MG63 (cell line): ENCODE measurements at regions not wholly inside any gene's neighbourhood (a gene's known extent, or its start where the extent isn't known, plus 50 kb on each side); places are given as distances from the start of the nearest gene placed in this dataset.

Source experiments
- DNase-seq: peaks from one replicate; pipeline ENCODE4 v3.0.0-alpha.2; 2020
- H3K27me3 ChIP-seq: fragments of 250-450 bp; sonication (Bioruptor Pico); 2 replicates; pipeline ENCODE4 v1.5.1; 2020; ENCODE audit warnings: mild to moderate bottlenecking, moderate library complexity
- H3K36me3 ChIP-seq: fragments of 250-450 bp; sonication (Bioruptor Pico); 2 replicates; pipeline ENCODE4 v1.5.1; 2020; ENCODE audit warnings: mild to moderate bottlenecking, moderate library complexity
- H3K4me3 ChIP-seq: fragments of 250-450 bp; sonication (Bioruptor Pico); 2 replicates; pipeline ENCODE4 v1.5.1; 2020; ENCODE audit warnings: mild to moderate bottlenecking, moderate library complexity
- H3K9me3 ChIP-seq: fragments of 250-450 bp; sonication (Bioruptor Pico); 2 replicates; pipeline ENCODE4 v1.5.1; 2020; ENCODE audit warnings: mild to moderate bottlenecking, moderate library complexity

GRCh38 chr3:64935971-64936370 is 248.2 kb upstream of the ADAMTS9 start:
- H3K36me3 ChIP-seq, result no peaks in the 10 kb centered on the region
- H3K9me3 ChIP-seq, result no peaks in the 10 kb centered on the region
- no peak overlapping the region for H3K4me3 ChIP-seq
- no peak for DNase-seq
- no peaks in the 10 kb centered on the region for H3K27me3 ChIP-seq

GRCh38 chr3:64932666-64933342 is 245.0 kb upstream of the ADAMTS9 start:
- H3K9me3 ChIP-seq, result no peaks in the 10 kb centered on the region
- H3K4me3 ChIP-seq, result no peak overlapping the region
- DNase-seq, result no peak
- no peaks in the 10 kb centered on the region for H3K27me3 ChIP-seq
- H3K36me3 ChIP-seq, result no peaks in the 10 kb centered on the region

GRCh38 chr3:64932016-64932518 is 244.3 kb upstream of the ADAMTS9 start:
- Histone ChIP-seq H3K27me3 (no peaks in the 10 kb centered on the region), H3K9me3 (no peaks in the 10 kb centered on the region), H3K36me3 (no peaks in the 10 kb centered on the region), H3K4me3 (no peak overlapping the region)
- DNase-seq, result no peak

- Histone ChIP-seq H3K36me3 (no peaks in the 10 kb centered on the region), H3K4me3 (no peak overlapping the region), H3K9me3 (no peaks in the 10 kb centered on the region), H3K27me3 (no peaks in the 10 kb centered on the region)
- DNase-seq, result no peak
Measured at GRCh38 chr3:64930891-64931290, 243.1 kb upstream of the ADAMTS9 start.

- no peak for DNase-seq
- H3K4me3 ChIP-seq, result no peak overlapping the region
- H3K9me3 ChIP-seq, result no peaks in the 10 kb centered on the region
- H3K36me3 ChIP-seq, result no peaks in the 10 kb centered on the region
- H3K27me3 ChIP-seq, result no peaks in the 10 kb centered on the region
Measured at GRCh38 chr3:64928683-64929082, 240.9 kb upstream of the ADAMTS9 start.

- H3K4me3 ChIP-seq, result no peak overlapping the region
Measured at GRCh38 chr3:64927689-64928088, 239.9 kb upstream of the ADAMTS9 start.

GRCh38 chr3:64925575-64925974 is 237.8 kb upstream of the ADAMTS9 start:
- no peak for DNase-seq
- no peaks in the 10 kb centered on the region for H3K36me3 ChIP-seq
- H3K27me3 ChIP-seq, result no peaks in the 10 kb centered on the region
- no peaks in the 10 kb centered on the region for H3K9me3 ChIP-seq
- H3K4me3 ChIP-seq, result no peak overlapping the region

More at GRCh38 chr3:64927689-64928088, 239.9 kb upstream of the ADAMTS9 start:
- Histone ChIP-seq H3K9me3 (no peaks in the 10 kb centered on the region), H3K27me3 (no peaks in the 10 kb centered on the region), H3K36me3 (no peaks in the 10 kb centered on the region)
- DNase-seq, result no peak

- DNase-seq, result no peak
- no peaks in the 10 kb centered on the region for H3K9me3 ChIP-seq
- H3K4me3 ChIP-seq, result no peak overlapping the region
- H3K27me3 ChIP-seq, result no peaks in the 10 kb centered on the region
- H3K36me3 ChIP-seq, result no peaks in the 10 kb centered on the region
Measured at GRCh38 chr3:64924961-64925360, 237.2 kb upstream of the ADAMTS9 start.

GRCh38 chr3:64922213-64922612 is 234.4 kb upstream of the ADAMTS9 start:
- no peaks in the 10 kb centered on the region for H3K9me3 ChIP-seq
- no peak for DNase-seq

GRCh38 chr3:64921281-64922065 is 233.7 kb upstream of the ADAMTS9 start:
- H3K36me3 ChIP-seq, result no peaks in the 10 kb centered on the region
- no peak overlapping the region for H3K4me3 ChIP-seq
- no peaks in the 10 kb centered on the region for H3K27me3 ChIP-seq
- no peak for DNase-seq
- H3K9me3 ChIP-seq, result no peaks in the 10 kb centered on the region

More at GRCh38 chr3:64922213-64922612, 234.4 kb upstream of the ADAMTS9 start:
- Histone ChIP-seq H3K4me3 (no peak overlapping the region), H3K36me3 (no peaks in the 10 kb centered on the region), H3K27me3 (no peaks in the 10 kb centered on the region)

GRCh38 chr3:64919934-64920333 is 232.1 kb upstream of the ADAMTS9 start:
- no peak for DNase-seq
- no peaks in the 10 kb centered on the region for H3K36me3 ChIP-seq
- no peak overlapping the region for H3K4me3 ChIP-seq
- no peaks in the 10 kb centered on the region for H3K9me3 ChIP-seq
- no peaks in the 10 kb centered on the region for H3K27me3 ChIP-seq

GRCh38 chr3:64918989-64919388 is 231.2 kb upstream of the ADAMTS9 start:
- no peaks in the 10 kb centered on the region for H3K27me3 ChIP-seq
- no peaks in the 10 kb centered on the region for H3K9me3 ChIP-seq
- no peak overlapping the region for H3K4me3 ChIP-seq
- DNase-seq, result no peak
- no peaks in the 10 kb centered on the region for H3K36me3 ChIP-seq

GRCh38 chr3:64917914-64918453 is 230.2 kb upstream of the ADAMTS9 start:
- no peaks in the 10 kb centered on the region for H3K27me3 ChIP-seq
- H3K4me3 ChIP-seq, result no peak overlapping the region
- no peaks in the 10 kb centered on the region for H3K36me3 ChIP-seq

GRCh38 chr3:64916937-64917336 is 229.1 kb upstream of the ADAMTS9 start:
- no peaks in the 10 kb centered on the region for H3K27me3 ChIP-seq
- no peak overlapping the region for H3K4me3 ChIP-seq
- H3K36me3 ChIP-seq, result no peaks in the 10 kb centered on the region
- DNase-seq, result no peak
- H3K9me3 ChIP-seq, result no peaks in the 10 kb centered on the region

More at GRCh38 chr3:64917914-64918453, 230.2 kb upstream of the ADAMTS9 start:
- no peaks in the 10 kb centered on the region for H3K9me3 ChIP-seq
- no peak for DNase-seq

- no peaks in the 10 kb centered on the region for H3K36me3 ChIP-seq
- no peak for DNase-seq
- no peaks in the 10 kb centered on the region for H3K9me3 ChIP-seq
Measured at GRCh38 chr3:64916192-64916798, 228.5 kb upstream of the ADAMTS9 start.

GRCh38 chr3:64915778-64916177 is 228.0 kb upstream of the ADAMTS9 start:
- Histone ChIP-seq H3K36me3 (no peaks in the 10 kb centered on the region), H3K27me3 (no peaks in the 10 kb centered on the region), H3K9me3 (no peaks in the 10 kb centered on the region), H3K4me3 (no peak overlapping the region)
- no peak for DNase-seq

More at GRCh38 chr3:64916192-64916798, 228.5 kb upstream of the ADAMTS9 start:
- H3K4me3 ChIP-seq, result no peak overlapping the region
- no peaks in the 10 kb centered on the region for H3K27me3 ChIP-seq

GRCh38 chr3:64913515-64913914 is 225.7 kb upstream of the ADAMTS9 start:
- no peak overlapping the region for H3K4me3 ChIP-seq
- no peaks in the 10 kb centered on the region for H3K9me3 ChIP-seq
- no peak for DNase-seq
- no peaks in the 10 kb centered on the region for H3K36me3 ChIP-seq
- no peaks in the 10 kb centered on the region for H3K27me3 ChIP-seq
